ENCODE measurements at regions not wholly inside any gene's neighbourhood (a gene's known extent, or its start where the extent isn't known, plus 50 kb on each side); places are given as distances from the start of the nearest gene placed in this dataset.

- TF ChIP-seq CTCF (IDR thresholded peaks at IDR 0.05; ENCODE audit: low read length) (no peak), EZH2 (IDR thresholded peaks at IDR 0.05; ENCODE audit: borderline replicate concordance, low read length) (no peak)
Observed at GRCh38 chr1:143619851-143620250, 351.9 kb downstream of the FAM72C start.

Measured in OCI-LY1 (cell line).